ENCODE measurements at regions not wholly inside any gene's neighbourhood (a gene's known extent, or its start where the extent isn't known, plus 50 kb on each side); places are given as distances from the start of the nearest gene placed in this dataset.

DNA sequence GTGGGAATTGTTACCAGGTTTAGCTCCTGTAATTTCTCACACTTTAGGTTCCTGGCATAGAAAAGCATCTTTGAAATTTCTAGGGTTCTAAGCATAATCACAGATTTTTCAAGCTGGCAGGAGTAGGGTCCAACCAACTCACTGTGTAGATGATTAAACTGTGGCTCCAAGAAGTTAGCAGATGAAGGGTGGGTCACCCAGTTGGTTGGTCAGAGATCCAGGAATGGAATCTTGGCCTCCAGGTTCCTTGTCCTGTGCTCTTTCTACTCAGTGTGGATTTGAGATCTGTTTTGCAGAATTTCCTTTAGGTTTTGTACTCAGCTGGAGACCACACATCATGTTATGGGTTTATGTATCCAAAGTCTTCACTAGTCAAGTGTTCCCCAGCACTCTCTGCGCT, 90.3 kb upstream of the MAML3 start:
- no peak overlapping the region for H3K27ac Mint-ChIP-seq
- no peaks in the 10 kb centered on the region for H3K9me3 Mint-ChIP-seq (ENCODE audit: low read depth)
- ChIA-PET POLR2A (interaction anchor here (0.6 kb wide), 1 partner anchor 92 kb away, joined by 3 read pairs; no protein-coding TSS in a partner anchor), CTCF (interaction anchor here (0.8 to 2.0 kb wide), 3 partner anchors 8 to 12 kb away, joined by 3 to 10 read pairs (median 3); no protein-coding TSS in a partner anchor)
- no peak overlapping the region for H3K4me3 Mint-ChIP-seq
- no peaks in the 10 kb centered on the region for H3K36me3 Mint-ChIP-seq (ENCODE audit: low read depth)
- no peaks in the 10 kb centered on the region for H3K27me3 Mint-ChIP-seq
- ATAC-seq (no peak), DNase-seq (no peak)
- peaks cover 17% of the 10 kb centered on the region for H3K4me1 Mint-ChIP-seq
- intact Hi-C loops (cut with DNase I, micrococcal nuclease), result no loop called here

DNA sequence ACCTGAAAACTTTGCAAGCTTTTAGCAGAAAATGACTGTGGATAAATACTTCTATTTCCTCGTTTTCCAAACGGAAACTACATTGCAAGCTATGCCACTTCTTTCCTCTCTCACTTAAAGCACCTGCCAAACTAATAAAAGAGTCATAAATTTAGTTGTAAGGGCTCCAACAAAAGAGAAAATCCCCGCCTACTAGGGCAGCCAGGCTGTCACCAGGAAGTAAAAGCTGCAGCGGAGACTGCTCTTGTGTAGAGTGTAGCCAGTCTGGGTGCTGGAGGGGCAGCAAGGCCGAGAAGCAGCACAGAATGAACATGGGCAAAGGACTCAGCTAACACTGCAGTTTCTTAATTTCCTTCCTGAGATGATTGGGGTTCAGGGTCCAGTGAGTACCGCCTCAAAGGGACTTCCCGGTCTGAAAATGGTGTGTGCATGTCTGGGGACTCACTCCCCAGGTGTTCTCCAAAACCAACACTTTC, 89.3 kb upstream of the MAML3 start:
- intact Hi-C loops (cut with DNase I, micrococcal nuclease), result no loop called here
- peak; percentile 45 for DNase-seq
- CTCF ChIA-PET, result interaction anchor here (0.6 to 2.0 kb wide), 6 partner anchors 9 to 624 kb away, joined by 3 to 10 read pairs (median 3); no protein-coding TSS in a partner anchor
- H3K9me3 Mint-ChIP-seq (ENCODE audit: low read depth), result no peaks in the 10 kb centered on the region
- H3K27ac Mint-ChIP-seq, result peak overlapping the region; percentile 68
- POLR2A ChIA-PET, result no interaction called here
- no peaks in the 10 kb centered on the region for H3K27me3 Mint-ChIP-seq
- ATAC-seq, result peak; percentile 83
- peaks cover 17% of the 10 kb centered on the region for H3K4me1 Mint-ChIP-seq
- H3K36me3 Mint-ChIP-seq (ENCODE audit: low read depth), result no peaks in the 10 kb centered on the region
- H3K4me3 Mint-ChIP-seq, result peak overlapping the region; percentile 39

DNA sequence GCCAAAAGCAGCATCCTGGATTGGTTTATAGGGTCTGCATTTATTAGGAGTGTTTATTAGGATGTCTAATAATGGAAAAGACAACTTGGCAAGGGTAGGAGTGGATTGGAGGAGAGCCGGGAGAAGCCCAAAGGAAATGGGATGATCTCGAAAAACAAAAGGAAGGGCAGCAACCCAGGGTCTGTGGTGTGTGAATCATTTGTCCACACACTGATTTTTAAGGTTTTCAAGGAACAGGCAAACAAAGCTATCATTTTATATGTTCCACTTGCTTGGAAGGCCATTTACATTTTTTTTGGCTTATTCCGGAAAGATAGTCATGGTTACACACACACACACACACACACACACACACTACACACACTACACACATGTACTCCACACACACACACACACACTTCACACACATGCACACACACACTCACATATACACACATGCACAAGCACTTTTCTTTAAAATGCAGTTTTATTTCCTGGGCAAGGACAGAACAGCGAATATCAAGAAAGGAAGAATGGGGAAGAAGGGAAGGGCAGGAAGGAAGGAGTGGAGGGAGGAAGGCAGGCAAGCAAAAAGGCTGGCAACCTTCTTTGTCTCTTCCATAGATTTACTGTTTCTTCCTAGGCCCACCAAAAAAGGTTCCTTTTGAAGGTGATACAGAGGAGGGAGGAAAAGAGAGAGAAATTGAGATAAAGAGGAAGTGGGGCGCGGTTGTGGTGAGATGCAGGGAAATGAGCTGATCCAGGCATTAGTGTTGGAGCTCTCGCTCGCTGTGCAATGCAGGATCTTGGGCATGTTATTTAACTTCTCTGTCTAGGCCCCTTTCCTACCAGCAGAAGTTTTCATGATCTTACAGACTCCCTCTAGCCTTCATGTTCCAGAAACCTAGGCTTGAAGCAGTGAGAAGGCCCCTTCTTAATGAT, 88.6 kb upstream of the MAML3 start:
- no peaks in the 10 kb centered on the region for H3K27me3 Mint-ChIP-seq
- intact Hi-C loops (cut with DNase I, micrococcal nuclease), result no loop called here
- H3K4me3 Mint-ChIP-seq, result peak overlapping the region; percentile 39
- H3K27ac Mint-ChIP-seq, result peak overlapping the region; percentile 5
- H3K4me1 Mint-ChIP-seq, result peaks cover 17% of the 10 kb centered on the region
- no peaks in the 10 kb centered on the region for H3K9me3 Mint-ChIP-seq (ENCODE audit: low read depth)
- ChIA-PET CTCF (interaction anchor here (0.9 to 2.0 kb wide), 7 partner anchors 9 to 623 kb away, joined by 3 to 10 read pairs (median 3); no protein-coding TSS in a partner anchor), POLR2A (no interaction called here)
- peak; percentile 52 for ATAC-seq
- peak; percentile 47 for DNase-seq
- H3K36me3 Mint-ChIP-seq (ENCODE audit: low read depth), result no peaks in the 10 kb centered on the region

DNA sequence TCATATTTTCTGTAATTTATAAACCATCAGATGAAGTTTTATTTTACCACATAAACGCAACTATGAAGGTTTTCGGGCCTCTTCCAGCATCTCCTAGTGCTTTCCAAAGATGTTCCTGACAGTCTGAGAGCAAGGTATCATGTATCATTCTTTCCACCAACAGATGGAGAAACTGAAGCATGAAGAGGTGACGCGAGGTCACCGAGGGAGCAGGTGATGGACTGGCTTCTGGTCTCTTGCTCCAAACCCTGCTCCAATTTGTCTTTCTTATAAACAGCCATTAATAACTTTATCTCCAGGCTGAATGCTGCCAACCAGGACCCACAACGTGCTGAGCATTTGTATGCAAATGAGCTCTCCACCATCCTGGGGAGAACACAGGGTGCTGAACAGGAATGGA, 86.3 kb upstream of the MAML3 start:
- CTCF ChIA-PET, result interaction anchor here (1.6 kb wide), 1 partner anchor 11 kb away, joined by 4 read pairs; no protein-coding TSS in a partner anchor

DNA sequence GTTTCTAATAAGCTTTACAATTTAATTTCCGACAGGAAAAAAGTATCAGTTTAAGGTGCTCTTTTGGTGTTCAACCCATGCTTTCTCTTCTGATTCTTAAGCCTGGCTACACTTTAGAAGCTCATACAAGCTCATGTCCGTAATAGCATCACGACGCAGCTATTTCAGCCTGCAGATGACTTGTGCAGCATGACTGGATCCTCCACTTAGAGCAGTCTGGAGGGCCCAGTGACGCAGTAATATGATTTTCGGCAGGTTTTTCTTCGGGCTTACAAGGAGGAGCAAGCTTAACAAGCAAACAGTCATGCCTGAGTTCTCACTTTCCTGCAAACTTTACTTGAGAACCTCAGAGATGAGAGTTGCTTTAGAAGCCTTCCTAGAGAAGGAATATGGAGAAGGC, 85.3 kb upstream of the MAML3 start:
- ChIA-PET POLR2A (no interaction called here), CTCF (interaction anchor here (0.6 to 1.0 kb wide), 2 partner anchors 55 to 616 kb away, joined by 3 to 4 read pairs; no protein-coding TSS in a partner anchor)
- no peaks in the 10 kb centered on the region for H3K36me3 Mint-ChIP-seq (ENCODE audit: low read depth)
- intact Hi-C loops (cut with DNase I, micrococcal nuclease), result no loop called here
- no peak overlapping the region for H3K4me3 Mint-ChIP-seq
- H3K9me3 Mint-ChIP-seq (ENCODE audit: low read depth), result no peaks in the 10 kb centered on the region
- H3K27me3 Mint-ChIP-seq, result no peaks in the 10 kb centered on the region
- no peak overlapping the region for H3K27ac Mint-ChIP-seq
- H3K4me1 Mint-ChIP-seq, result peaks cover 27% of the 10 kb centered on the region
- ATAC-seq (no peak), DNase-seq (no peak)

More for the DNA sequence above, 86.3 kb upstream of the MAML3 start:
- ATAC-seq (no peak), DNase-seq (no peak)
- H3K27me3 Mint-ChIP-seq, result no peaks in the 10 kb centered on the region
- H3K36me3 Mint-ChIP-seq (ENCODE audit: low read depth), result no peaks in the 10 kb centered on the region
- H3K27ac Mint-ChIP-seq, result no peak overlapping the region
- POLR2A ChIA-PET, result no interaction called here
- intact Hi-C loops (cut with DNase I, micrococcal nuclease), result no loop called here
- no peak overlapping the region for H3K4me3 Mint-ChIP-seq
- H3K9me3 Mint-ChIP-seq (ENCODE audit: low read depth), result no peaks in the 10 kb centered on the region
- H3K4me1 Mint-ChIP-seq, result peaks cover 19% of the 10 kb centered on the region

DNA sequence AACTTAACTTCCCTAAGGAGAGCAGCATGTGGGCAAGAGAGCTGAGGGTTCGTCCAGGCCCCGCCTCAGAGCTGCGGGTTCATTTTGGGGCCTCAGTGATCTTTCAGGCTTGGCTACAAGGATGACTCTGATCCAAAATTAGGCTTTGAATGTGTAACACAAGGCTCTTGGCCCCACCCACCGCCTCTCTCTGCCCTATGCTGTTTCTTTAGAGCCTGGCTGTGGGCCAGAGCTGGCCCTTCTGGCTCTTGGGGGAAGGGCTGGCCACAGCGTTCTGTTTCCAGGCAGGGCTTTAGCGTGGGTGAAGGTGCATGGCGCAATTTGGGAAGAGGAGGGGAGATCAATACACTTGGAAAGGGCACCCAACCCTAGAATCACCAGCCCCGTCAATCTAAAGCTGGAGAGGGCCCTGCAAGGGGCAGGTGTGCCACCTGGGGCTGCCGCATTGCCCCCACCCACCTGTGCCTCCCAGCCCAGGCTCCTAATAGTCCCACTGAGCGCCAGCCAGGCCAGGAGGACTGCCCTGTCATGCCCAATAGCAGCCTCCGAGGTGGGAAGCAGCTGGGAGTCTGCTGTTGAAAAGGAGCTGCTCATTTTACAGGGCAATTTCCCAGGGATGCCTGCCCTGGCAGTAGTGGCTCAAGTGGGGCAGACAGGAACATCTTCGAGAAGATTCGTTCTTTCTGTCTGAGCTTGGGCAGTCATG, 84.5 kb upstream of the MAML3 start:
- no peaks in the 10 kb centered on the region for H3K36me3 Mint-ChIP-seq (ENCODE audit: low read depth)
- DNase-seq, result no peak
- H3K27me3 Mint-ChIP-seq, result no peaks in the 10 kb centered on the region
- no peak overlapping the region for H3K27ac Mint-ChIP-seq
- intact Hi-C loops (cut with DNase I, micrococcal nuclease), result no loop called here
- POLR2A ChIA-PET, result no interaction called here
- CTCF ChIA-PET, result interaction anchor here (0.6 to 1.0 kb wide), 3 partner anchors 54 to 616 kb away, joined by 3 to 4 read pairs (median 3); no protein-coding TSS in a partner anchor
- no peak for ATAC-seq
- H3K9me3 Mint-ChIP-seq (ENCODE audit: low read depth), result no peaks in the 10 kb centered on the region
- H3K4me3 Mint-ChIP-seq, result no peak overlapping the region
- peaks cover 32% of the 10 kb centered on the region for H3K4me1 Mint-ChIP-seq

DNA sequence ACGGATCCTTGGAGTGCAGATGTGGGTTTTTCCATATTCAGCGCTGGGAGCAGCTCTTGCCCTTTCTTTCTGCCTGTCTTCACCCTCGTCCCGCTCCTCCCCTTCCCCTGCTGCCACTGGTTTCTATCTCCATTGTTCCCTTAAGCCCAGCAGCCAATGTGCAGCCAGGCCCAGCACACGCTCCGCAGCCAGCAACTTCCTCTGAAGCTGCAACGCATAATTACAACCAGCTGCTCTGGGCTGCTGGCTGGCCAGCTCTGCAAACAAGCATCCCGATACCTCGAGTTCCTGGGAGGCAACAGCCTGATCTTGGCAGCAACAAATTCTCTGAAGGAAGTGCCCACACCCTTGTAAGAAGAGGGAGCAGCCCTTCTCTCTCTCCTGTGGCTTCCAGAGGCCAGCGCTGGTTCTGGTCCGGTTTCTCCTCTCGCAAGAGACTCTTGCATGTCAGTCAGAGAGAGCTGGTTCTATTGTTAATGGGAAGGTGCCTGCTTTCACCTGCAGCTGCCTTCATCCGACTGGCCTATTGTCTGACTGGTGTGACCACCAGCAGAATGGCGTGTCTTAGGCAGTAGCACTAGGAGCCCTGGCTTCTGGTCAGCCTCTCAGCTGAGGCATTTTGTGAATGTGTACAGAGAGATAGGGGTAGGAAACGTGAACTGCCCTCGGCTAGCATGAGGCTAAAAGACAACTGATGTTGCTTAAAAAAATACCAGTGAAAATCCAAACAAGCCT, 83.8 kb upstream of the MAML3 start:
- POLR2A ChIA-PET, result no interaction called here
- no peaks in the 10 kb centered on the region for H3K27me3 Mint-ChIP-seq
- H3K4me1 Mint-ChIP-seq, result peaks cover 26% of the 10 kb centered on the region
- ATAC-seq, result no peak
- H3K4me3 Mint-ChIP-seq, result no peak overlapping the region
- H3K9me3 Mint-ChIP-seq (ENCODE audit: low read depth), result no peaks in the 10 kb centered on the region
- CTCF ChIA-PET, result interaction anchor here (0.7 to 1.0 kb wide), 3 partner anchors 16 to 439 kb away, joined by 3 to 4 read pairs (median 3); no protein-coding TSS in a partner anchor
- no peak overlapping the region for H3K27ac Mint-ChIP-seq
- DNase-seq, result no peak
- no peaks in the 10 kb centered on the region for H3K36me3 Mint-ChIP-seq (ENCODE audit: low read depth)
- intact Hi-C loops (cut with DNase I, micrococcal nuclease), result no loop called here

DNA sequence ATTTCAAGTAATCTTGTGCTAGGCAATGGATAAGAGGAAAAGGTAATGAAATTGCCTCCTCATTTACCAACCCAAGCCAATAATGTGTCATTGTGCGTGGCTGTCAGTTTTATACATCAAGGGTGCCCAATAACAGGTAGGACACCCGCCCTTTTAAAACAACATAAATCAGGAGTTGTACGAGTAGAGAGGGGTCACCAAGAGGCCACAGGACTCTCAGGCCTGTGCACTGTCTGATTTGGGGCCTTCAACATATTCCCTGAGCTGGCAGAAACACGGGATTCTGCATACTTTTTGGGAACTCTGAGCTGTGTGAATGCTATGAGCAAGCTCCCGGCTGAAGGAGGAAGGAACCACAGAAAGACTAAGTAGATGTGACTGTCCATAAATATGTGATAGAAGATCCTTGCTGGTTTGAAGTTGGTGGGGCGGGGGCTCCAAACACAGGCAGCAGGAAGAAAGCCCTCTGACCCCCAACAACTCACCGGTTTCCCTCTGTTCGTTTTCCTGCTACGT, 82.7 kb upstream of the MAML3 start:
- Mint-ChIP-seq H3K4me1 (peaks cover 18% of the 10 kb centered on the region), H3K36me3 (ENCODE audit: low read depth) (no peaks in the 10 kb centered on the region), H3K9me3 (ENCODE audit: low read depth) (no peaks in the 10 kb centered on the region), H3K4me3 (no peak overlapping the region), H3K27me3 (no peaks in the 10 kb centered on the region), H3K27ac (no peak overlapping the region)
- intact Hi-C loops (cut with DNase I, micrococcal nuclease), result no loop called here
- POLR2A ChIA-PET, result no interaction called here
- ATAC-seq (no peak), DNase-seq (no peak)
- CTCF ChIA-PET, result interaction anchor here (1.3 to 1.9 kb wide), 2 partner anchors 8 to 12 kb away, joined by 3 to 4 read pairs; no protein-coding TSS in a partner anchor

DNA sequence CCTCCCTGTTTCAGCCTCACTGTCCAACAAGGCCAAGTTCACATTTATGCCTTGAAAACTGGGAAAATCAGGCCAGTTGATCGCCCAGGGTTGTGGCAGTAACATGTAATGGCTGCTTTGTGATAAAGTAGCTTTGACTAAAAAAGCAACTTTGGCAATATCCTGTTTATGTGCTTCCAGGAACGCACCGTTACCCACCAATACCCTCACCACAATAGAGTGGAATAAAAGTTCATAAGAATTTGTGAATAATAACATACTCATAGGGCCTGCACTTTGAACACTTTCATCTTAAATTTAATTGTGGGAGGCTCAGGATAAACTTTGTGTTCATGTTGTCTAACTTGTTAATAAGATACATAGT, 80.7 kb upstream of the MAML3 start:
- peak overlapping the region; percentile 91 for H3K27ac Mint-ChIP-seq
- intact Hi-C loops (cut with DNase I, micrococcal nuclease), result loop anchor here (2.0 to 5.0 kb wide), 2 partner anchors 77 to 78 kb away; no protein-coding TSS in a partner anchor
- ATAC-seq (peak; percentile 81), DNase-seq (peak; percentile 31)
- H3K27me3 Mint-ChIP-seq, result no peaks in the 10 kb centered on the region
- POLR2A ChIA-PET, result interaction anchor here (0.7 kb wide), 1 partner anchor 154 kb away, joined by 4 read pairs; no protein-coding TSS in a partner anchor
- no peaks in the 10 kb centered on the region for H3K36me3 Mint-ChIP-seq (ENCODE audit: low read depth)
- no peaks in the 10 kb centered on the region for H3K9me3 Mint-ChIP-seq (ENCODE audit: low read depth)
- peaks cover 18% of the 10 kb centered on the region for H3K4me1 Mint-ChIP-seq
- H3K4me3 Mint-ChIP-seq, result no peak overlapping the region
- CTCF ChIA-PET, result interaction anchor here (0.8 to 2.7 kb wide), 9 partner anchors 8 to 222 kb away, joined by 3 to 26 read pairs (median 4); no protein-coding TSS in a partner anchor

DNA sequence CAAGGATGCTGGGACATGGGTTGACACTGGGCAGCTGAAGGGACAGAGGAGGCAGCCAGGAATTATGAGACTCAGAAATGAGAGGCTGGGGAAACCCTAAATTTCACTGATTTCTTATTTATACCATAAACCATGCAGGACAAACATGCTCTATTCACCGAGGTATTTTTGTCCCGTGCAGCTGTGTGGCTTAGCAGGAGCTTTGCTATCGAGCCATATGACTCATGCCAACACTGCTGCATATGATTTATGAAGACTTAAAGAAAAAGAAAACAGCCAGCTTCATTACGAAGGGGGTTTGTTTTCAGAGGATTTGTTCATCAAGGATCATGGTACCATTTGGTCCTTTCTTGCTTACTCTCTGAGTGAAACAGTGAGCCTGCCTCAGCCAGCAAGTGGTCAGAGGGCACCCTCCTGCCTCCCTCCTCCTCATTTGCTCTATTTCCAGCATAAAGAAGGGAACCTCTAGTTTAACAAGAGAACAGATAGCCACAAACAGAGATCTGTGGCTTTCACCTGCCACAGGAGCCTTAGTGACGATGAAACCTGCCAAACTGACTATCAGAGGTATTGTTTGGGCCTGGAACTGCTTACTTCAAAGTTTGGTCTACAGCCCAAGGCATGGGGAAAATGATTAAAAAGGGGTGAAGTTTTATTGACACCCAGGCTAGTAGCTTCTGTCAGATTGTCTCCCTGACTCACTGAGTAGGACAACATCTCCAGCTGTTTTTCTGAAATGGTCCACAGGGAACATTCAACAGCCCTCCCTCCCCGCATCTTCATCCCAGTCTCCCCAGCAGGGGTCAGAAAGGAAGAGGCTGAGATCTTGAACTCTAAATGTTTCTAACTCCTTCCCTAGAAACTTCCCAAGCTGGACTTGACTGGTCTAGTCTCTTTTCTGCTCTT, 80.1 kb upstream of the MAML3 start:
- H3K36me3 Mint-ChIP-seq (ENCODE audit: low read depth), result no peaks in the 10 kb centered on the region
- no peak overlapping the region for H3K4me3 Mint-ChIP-seq
- ChIA-PET CTCF (interaction anchor here (1.0 to 2.7 kb wide), 5 partner anchors 9 to 221 kb away, joined by 3 to 26 read pairs (median 5); no protein-coding TSS in a partner anchor), POLR2A (interaction anchor here (0.7 kb wide), 1 partner anchor 153 kb away, joined by 4 read pairs; no protein-coding TSS in a partner anchor)
- H3K4me1 Mint-ChIP-seq, result peaks cover 18% of the 10 kb centered on the region
- peak; percentile 33 for DNase-seq
- no peaks in the 10 kb centered on the region for H3K27me3 Mint-ChIP-seq
- peak overlapping the region; percentile 91 for H3K27ac Mint-ChIP-seq
- ATAC-seq, result peak; percentile 68
- intact Hi-C loops (cut with DNase I, micrococcal nuclease), result loop anchor here (2.0 to 5.0 kb wide), 2 partner anchors 77 kb away; no protein-coding TSS in a partner anchor
- H3K9me3 Mint-ChIP-seq (ENCODE audit: low read depth), result no peaks in the 10 kb centered on the region
